HepG2 (cell line): ENCODE measurements at regions not wholly inside any gene's neighbourhood (a gene's known extent, or its start where the extent isn't known, plus 50 kb on each side); places are given as distances from the start of the nearest gene placed in this dataset.

ENCODE experiments used
- TBP ChIP-seq: sonication (generic); formaldehyde crosslinking; IDR thresholded peaks from 2 replicates; pipeline ENCODE4 v1.5.0; 2020; ENCODE audit warnings: missing genetic modification reagents
- ZNF274 ChIP-seq: sonication (generic); formaldehyde crosslinking; IDR thresholded peaks from 2 replicates; pipeline ENCODE4 v1.5.1; 2020; ENCODE audit warnings: mild to moderate bottlenecking, missing genetic modification reagents

DNA sequence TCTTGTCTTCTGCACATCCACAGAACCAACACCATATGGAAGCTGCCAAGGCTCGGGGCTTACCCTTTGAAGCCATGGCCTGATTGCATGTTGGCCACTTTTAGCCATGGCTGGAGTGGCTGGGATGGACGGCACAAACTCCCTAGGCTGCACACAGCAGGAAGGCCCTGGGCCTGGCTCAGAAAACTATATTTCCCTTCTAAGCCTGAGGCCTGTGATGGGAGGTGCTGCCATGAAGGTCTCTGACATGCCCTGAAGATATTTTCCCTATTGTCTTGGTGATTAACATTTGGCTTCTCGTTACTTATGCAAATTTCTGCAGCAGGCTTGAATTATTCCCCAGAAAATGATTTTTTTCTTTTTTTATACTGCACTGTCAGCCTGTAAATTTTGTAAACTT, 387.0 kb upstream of the KCND2 start:
- TF ChIP-seq TBP = no peak
- no peak for TF ChIP-seq ZNF274 (CRISPR knock-in tag)
